ENCODE measurements at regions not wholly inside any gene's neighbourhood (a gene's known extent, or its start where the extent isn't known, plus 50 kb on each side); places are given as distances from the start of the nearest gene placed in this dataset.

DNA sequence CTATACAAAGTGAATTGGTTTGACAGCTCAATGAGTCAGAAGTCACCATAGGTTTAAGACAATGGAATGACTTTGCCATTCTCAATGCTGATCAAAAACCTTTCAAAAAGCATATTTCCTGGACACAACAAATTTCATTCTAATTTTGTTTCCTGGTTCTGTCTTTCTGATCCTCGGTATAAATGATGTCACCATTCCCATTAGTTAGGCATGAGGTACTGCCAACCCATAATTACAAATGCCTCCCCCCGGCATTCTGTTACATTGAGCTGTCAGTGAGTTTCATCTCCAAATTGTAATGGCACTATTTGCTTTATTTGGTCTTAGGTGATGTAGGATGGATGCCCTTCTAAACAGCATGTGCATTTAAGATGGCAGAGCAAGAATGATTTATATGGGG is 81.7 kb upstream of the NFE2L3 start:
- H3K4me1 ChIP-seq (replicated peaks in 1 of 2) = peaks cover 0 to 8% of the 10 kb centered on the region in 2 donors
- in situ Hi-C loops (cut with MboI; ENCODE audit: low pct_unique_long_range_greater_than_20kb in 2 of 9, low sequenced_read_pairs in 9 of 9, unreplicated experiment in 9 of 9) = loop anchor here in 1 of 9 experiments (10.0 to 25.0 kb wide), 2 partner anchors 175 to 292 kb away; no protein-coding TSS in a partner anchor
- 0 to 89% (median 66%) methylated on average over 1 to 2 of the region's 2 CpGs for WGBS, 10 experiments

GRCh38 chr7:26071622-26072456 is 80.2 kb upstream of the NFE2L3 start:
- H3K4me1 ChIP-seq (replicated peaks in 1 of 2) = peaks cover 0 to 8% of the 10 kb centered on the region in 2 donors
- ATAC-seq (replicated peaks in 6 of 8) = peak in 7 of 8 experiments; percentile 28 to 76 (median 63)
- WGBS, 10 experiments = 3 to 95% (median 80%) methylated on average over 1 to 4 of the region's 4 CpGs
- in situ Hi-C loops (cut with MboI; ENCODE audit: low pct_unique_long_range_greater_than_20kb in 2 of 9, low sequenced_read_pairs in 9 of 9, unreplicated experiment in 9 of 9) = loop anchor here in 1 of 9 experiments (10.0 to 25.0 kb wide), 2 partner anchors 177 to 290 kb away; no protein-coding TSS in a partner anchor
- no peak overlapping the region for H3K4me3 ChIP-seq
- no peak overlapping the region for H3K27ac ChIP-seq

More for the DNA sequence above, 81.7 kb upstream of the NFE2L3 start:
- ATAC-seq (replicated peaks in 6 of 8) = peak in 1 of 8 experiments; percentile 15
- no peak overlapping the region for H3K27ac ChIP-seq
- H3K4me3 ChIP-seq = no peak overlapping the region

DNA sequence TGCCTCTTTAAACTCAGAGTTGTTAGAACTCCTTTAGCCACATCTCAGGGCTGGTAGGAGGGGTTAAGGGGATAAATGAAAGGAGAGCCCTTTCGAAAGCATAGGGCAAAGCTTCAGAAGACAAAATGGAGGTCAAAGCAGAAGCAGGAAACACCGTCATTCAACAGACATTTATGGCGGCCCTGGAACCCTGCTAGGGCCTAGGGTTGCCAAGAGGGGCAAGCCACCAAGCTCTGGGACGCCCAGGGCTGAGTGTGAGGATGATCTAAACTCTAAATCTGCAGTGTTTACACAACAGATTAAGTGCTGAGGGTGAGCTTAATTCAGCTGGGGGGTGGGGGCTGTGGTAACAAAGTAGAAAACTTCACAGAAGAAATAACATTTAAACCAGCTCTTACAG is 79.0 kb upstream of the NFE2L3 start:
- ATAC-seq (replicated peaks in 6 of 8) = no peak
- no peak overlapping the region for H3K27ac ChIP-seq
- H3K4me3 ChIP-seq = no peak overlapping the region
- 0 to 79% (median 60%) methylated on average over 2 to 4 of the region's 4 CpGs; no CpG with 5 or more reads in 5 of the 10 experiments for WGBS, 10 experiments
- in situ Hi-C loops (cut with MboI; ENCODE audit: low pct_unique_long_range_greater_than_20kb in 2 of 9, low sequenced_read_pairs in 9 of 9, unreplicated experiment in 9 of 9) = loop anchor here in 1 of 9 experiments (10.0 to 25.0 kb wide), 2 partner anchors 178 to 289 kb away; no protein-coding TSS in a partner anchor
- peaks cover 0 to 8% of the 10 kb centered on the region in 2 donors for H3K4me1 ChIP-seq (replicated peaks in 1 of 2)

DNA sequence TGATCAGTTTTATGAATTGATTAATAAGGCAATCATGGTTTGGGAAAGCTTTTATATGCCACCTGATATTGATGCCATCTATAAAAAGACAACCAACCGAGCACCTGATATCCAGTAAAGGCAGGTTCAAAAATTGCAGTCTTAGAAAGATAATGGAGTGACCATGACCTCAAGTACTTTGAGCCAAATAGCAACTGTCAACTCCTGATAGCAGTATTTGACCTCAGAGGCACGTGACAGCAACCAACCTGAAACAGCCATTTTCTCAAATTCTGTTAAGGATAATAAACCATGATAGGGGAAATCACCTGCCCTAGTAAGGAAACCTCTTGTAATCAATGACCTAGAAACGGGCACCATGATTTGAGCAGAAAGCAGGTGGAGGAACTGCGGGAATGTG is 77.1 kb upstream of the NFE2L3 start:
- no peak for ATAC-seq (replicated peaks in 6 of 8)
- in situ Hi-C loops (cut with MboI; ENCODE audit: low pct_unique_long_range_greater_than_20kb in 2 of 9, low sequenced_read_pairs in 9 of 9, unreplicated experiment in 9 of 9) = loop anchor here in 6 of 9 experiments (10.0 to 25.0 kb wide), 4 partner anchors 112 to 562 kb away; no protein-coding TSS in a partner anchor
- WGBS, 10 experiments = 0 to 95% (median 71%) methylated on average over 1 to 4 of the region's 4 CpGs; no CpG with 5 or more reads in 1 of the 10 experiments

GRCh38 chr7:26076691-26077090 is 75.3 kb upstream of the NFE2L3 start:
- peaks cover 9 to 15% of the 10 kb centered on the region in 2 donors for H3K4me1 ChIP-seq (replicated peaks in 1 of 2)
- in situ Hi-C loops (cut with MboI; ENCODE audit: low pct_unique_long_range_greater_than_20kb in 2 of 9, low sequenced_read_pairs in 9 of 9, unreplicated experiment in 9 of 9) = loop anchor here in 6 of 9 experiments (10.0 to 25.0 kb wide), 4 partner anchors 111 to 561 kb away; no protein-coding TSS in a partner anchor
- ATAC-seq (replicated peaks in 6 of 8) = no peak
- no peak overlapping the region for H3K4me3 ChIP-seq
- WGBS, 10 experiments = 11 to 100% (median 73%) methylated on average over 1 to 5 of the region's 6 CpGs
- no peak overlapping the region for H3K27ac ChIP-seq

More for the DNA sequence above, 77.1 kb upstream of the NFE2L3 start:
- no peak overlapping the region for H3K27ac ChIP-seq
- H3K4me3 ChIP-seq = no peak overlapping the region
- peaks cover 3 to 14% of the 10 kb centered on the region in 2 donors for H3K4me1 ChIP-seq (replicated peaks in 1 of 2)

- ATAC-seq (replicated peaks in 6 of 8) = peak; percentile 78 to 100 (median 99)
- 0 to 90% (median 17%) methylated on average over 1 to 7 of the region's 19 CpGs; no CpG with 5 or more reads in 2 of the 10 experiments for WGBS, 10 experiments
- Histone ChIP-seq H3K27ac (no peak overlapping the region), H3K4me3 (peak overlapping the region in 2 of 5 donors; percentile 9 to 12), H3K4me1 (replicated peaks in 1 of 2) (peaks cover 12% of the 10 kb centered on the region in 2 donors)
- in situ Hi-C loops (cut with MboI; ENCODE audit: low pct_unique_long_range_greater_than_20kb in 2 of 9, low sequenced_read_pairs in 9 of 9, unreplicated experiment in 9 of 9) = loop anchor here in 6 of 9 experiments (10.0 to 25.0 kb wide), 4 partner anchors 109 to 559 kb away; no protein-coding TSS in a partner anchor
These were observed 73.3 kb upstream of the NFE2L3 start for GRCh38 chr7:26078437-26079336.

DNA sequence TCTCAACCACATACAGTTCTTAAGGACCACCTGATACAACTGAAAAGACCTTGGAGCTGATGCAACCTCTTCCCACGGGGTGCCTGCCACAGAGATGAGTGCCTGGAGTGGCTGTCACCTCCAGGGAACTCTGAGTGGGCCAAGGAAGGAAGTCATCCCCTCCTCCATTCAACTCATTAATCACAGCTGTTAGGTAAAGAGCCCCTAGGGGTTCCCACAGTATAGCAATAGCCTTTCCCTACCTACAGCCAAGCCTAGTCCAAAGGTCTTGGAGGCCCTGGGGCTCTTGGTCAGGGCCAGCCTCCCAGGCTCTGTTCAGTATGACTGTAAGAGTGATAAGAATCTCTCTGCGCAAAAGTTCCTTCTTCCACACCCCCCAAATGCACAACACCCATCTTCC is 70.4 kb upstream of the NFE2L3 start:
- in situ Hi-C loops (cut with MboI; ENCODE audit: low pct_unique_long_range_greater_than_20kb in 2 of 9, low sequenced_read_pairs in 9 of 9, unreplicated experiment in 9 of 9) = loop anchor here in 6 of 9 experiments (25.0 kb wide), 3 partner anchors 106 to 556 kb away; no protein-coding TSS in a partner anchor
- 0 to 67% (median 29%) methylated on average over 1 to 2 of the region's 2 CpGs; no CpG with 5 or more reads in 7 of the 10 experiments for WGBS, 10 experiments

DNA sequence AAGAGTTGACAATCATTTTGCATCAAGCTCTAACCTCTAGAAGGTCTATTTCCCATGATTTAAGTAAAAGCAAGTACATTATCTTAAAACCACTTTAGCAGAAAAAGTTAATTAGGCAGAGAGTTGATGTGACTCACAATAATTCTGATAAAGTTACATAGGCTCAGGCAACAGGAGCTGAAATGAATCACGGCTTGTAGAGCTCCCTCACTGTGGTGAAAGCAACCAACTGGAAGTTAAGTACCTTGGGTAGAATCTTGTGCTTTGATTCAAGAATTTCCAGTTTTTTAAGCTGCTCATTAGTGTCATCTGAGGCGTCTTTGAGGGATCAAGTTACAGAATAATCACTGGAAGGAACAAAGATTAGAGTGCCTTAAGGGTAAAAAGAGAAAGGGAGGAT is 68.9 kb upstream of the NFE2L3 start:
- peak in 1 of 8 experiments; percentile 26 for ATAC-seq (replicated peaks in 6 of 8)
- no peak overlapping the region for H3K4me3 ChIP-seq
- 0 to 73% (median 29%) methylated on average over 1 to 2 of the region's 2 CpGs; no CpG with 5 or more reads in 1 of the 10 experiments for WGBS, 10 experiments
- in situ Hi-C loops (cut with MboI; ENCODE audit: low pct_unique_long_range_greater_than_20kb in 2 of 9, low sequenced_read_pairs in 9 of 9, unreplicated experiment in 9 of 9) = loop anchor here in 6 of 9 experiments (25.0 kb wide), 3 partner anchors 104 to 554 kb away; no protein-coding TSS in a partner anchor
- H3K27ac ChIP-seq = no peak overlapping the region
- H3K4me1 ChIP-seq (replicated peaks in 1 of 2) = peaks cover 12% of the 10 kb centered on the region in 2 donors

More for the DNA sequence above, 70.4 kb upstream of the NFE2L3 start:
- no peak overlapping the region for H3K4me3 ChIP-seq
- H3K4me1 ChIP-seq (replicated peaks in 1 of 2) = peaks cover 12% of the 10 kb centered on the region in 2 donors
- ATAC-seq (replicated peaks in 6 of 8) = peak in 4 of 8 experiments; percentile 20 to 73 (median 39)
- H3K27ac ChIP-seq = no peak overlapping the region

DNA sequence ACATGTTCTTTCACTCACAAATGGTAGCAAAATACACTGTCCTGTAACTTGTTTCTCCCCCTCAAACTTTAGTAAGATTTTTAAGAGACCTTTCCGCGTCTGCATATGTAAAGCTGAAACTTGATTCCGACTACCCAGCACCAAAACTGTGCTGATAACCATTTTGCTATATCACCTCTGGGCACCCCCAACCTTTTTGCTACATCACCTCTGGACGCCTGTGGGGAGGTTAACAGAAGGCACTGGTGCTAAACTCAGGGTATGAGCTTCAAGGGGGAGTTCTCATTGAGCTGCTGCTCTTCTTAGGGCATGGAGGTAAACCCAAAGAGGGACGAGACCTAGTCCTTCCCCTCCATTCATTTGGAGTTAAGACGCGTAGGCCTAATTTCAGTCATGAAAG is 67.6 kb upstream of the NFE2L3 start:
- in situ Hi-C loops (cut with MboI; ENCODE audit: low pct_unique_long_range_greater_than_20kb in 2 of 9, low sequenced_read_pairs in 9 of 9, unreplicated experiment in 9 of 9) = loop anchor here in 6 of 9 experiments (25.0 kb wide), 3 partner anchors 103 to 553 kb away; no protein-coding TSS in a partner anchor

GRCh38 chr7:26085771-26086170 is 66.2 kb upstream of the NFE2L3 start:
- Histone ChIP-seq H3K4me1 (replicated peaks in 1 of 2) (peaks cover 6 to 8% of the 10 kb centered on the region in 2 donors), H3K27ac (no peak overlapping the region), H3K4me3 (no peak overlapping the region)
- ATAC-seq (replicated peaks in 6 of 8) = no peak
- WGBS, 10 experiments = 70 to 100% (median 89%) methylated on average over 3 to 7 of the region's 7 CpGs; no CpG with 5 or more reads in 5 of the 10 experiments
- in situ Hi-C loops (cut with MboI; ENCODE audit: low pct_unique_long_range_greater_than_20kb in 2 of 9, low sequenced_read_pairs in 9 of 9, unreplicated experiment in 9 of 9) = loop anchor here in 6 of 9 experiments (25.0 kb wide), 3 partner anchors 102 to 552 kb away; no protein-coding TSS in a partner anchor

More for the DNA sequence above, 67.6 kb upstream of the NFE2L3 start:
- no peak overlapping the region for H3K27ac ChIP-seq
- no peak for ATAC-seq (replicated peaks in 6 of 8)
- H3K4me3 ChIP-seq = no peak overlapping the region
- H3K4me1 ChIP-seq (replicated peaks in 1 of 2) = peaks cover 6 to 8% of the 10 kb centered on the region in 2 donors
- WGBS, 10 experiments = 70 to 100% (median 86%) methylated on average over 1 to 7 of the region's 7 CpGs; no CpG with 5 or more reads in 2 of the 10 experiments

DNA sequence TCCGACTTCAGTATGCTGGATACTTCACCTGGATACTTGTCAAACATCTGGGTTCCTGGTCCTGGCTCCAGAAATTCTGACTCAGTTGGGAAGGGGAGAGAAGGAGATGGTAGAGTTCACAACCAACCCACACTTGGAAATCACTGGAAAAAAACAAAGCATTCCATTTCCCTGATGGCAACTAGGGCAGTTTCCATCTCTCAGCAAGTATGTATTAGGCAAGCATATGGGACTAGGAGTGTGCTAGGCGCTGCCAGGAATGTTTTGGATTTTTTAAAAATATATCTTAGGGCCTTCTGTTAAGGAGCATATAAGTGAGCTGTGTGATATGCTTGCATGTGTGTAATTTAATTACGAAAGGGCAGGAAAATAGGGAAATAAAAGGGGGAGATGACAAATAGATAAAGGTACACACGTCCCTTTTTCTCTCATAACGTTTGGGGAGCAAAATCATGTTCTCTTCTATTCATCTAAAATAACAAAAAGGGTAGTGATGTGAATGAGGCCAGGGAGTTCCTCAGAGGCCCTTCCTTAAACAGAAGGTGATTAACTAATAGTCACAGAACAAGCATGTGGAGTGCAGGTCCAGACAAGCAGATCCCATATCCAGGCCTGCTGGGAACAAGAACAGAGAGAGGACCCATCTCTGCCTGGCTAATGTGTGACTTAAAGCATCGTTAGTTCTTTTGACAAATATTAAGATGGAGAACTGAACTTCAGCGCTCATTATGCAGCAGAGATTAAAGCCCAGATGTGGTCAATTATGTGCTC is 64.5 kb upstream of the NFE2L3 start:
- Histone ChIP-seq H3K4me3 (no peak overlapping the region), H3K4me1 (replicated peaks in 1 of 2) (no peaks in the 10 kb centered on the region), H3K27ac (no peak overlapping the region)
- ATAC-seq (replicated peaks in 6 of 8) = no peak
- in situ Hi-C loops (cut with MboI; ENCODE audit: low pct_unique_long_range_greater_than_20kb in 2 of 9, low sequenced_read_pairs in 9 of 9, unreplicated experiment in 9 of 9) = loop anchor here in 6 of 9 experiments (25.0 kb wide), 3 partner anchors 100 to 550 kb away; no protein-coding TSS in a partner anchor
- 40 to 100% (median 79%) methylated on average over 1 to 6 of the region's 7 CpGs; no CpG with 5 or more reads in 1 of the 10 experiments for WGBS, 10 experiments
